ENCODE measurements at regions not wholly inside any gene's neighbourhood (a gene's known extent, or its start where the extent isn't known, plus 50 kb on each side); places are given as distances from the start of the nearest gene placed in this dataset.

GRCh38 chr16:65895486-65895885 lies 471.0 kb upstream of the CDH5 start:
- TF ChIP-seq YY1 (IDR thresholded peaks at IDR 0.05; ENCODE audit: low read depth): no peak
- TF ChIP-seq TEAD4 (IDR thresholded peaks at IDR 0.05): no peak
- TF ChIP-seq NFIC (IDR thresholded peaks at IDR 0.05): no peak
- no peak for TF ChIP-seq EP300 (IDR thresholded peaks at IDR 0.05; ENCODE audit: borderline replicate concordance)
- no peak for TF ChIP-seq CEBPB (IDR thresholded peaks at IDR 0.05)
- no peak for TF ChIP-seq MAX (IDR thresholded peaks at IDR 0.05)

Measured in Ishikawa (cell line).